Upper lobe of right lung (tissue), 1 donor: ENCODE measurements at regions not wholly inside any gene's neighbourhood (a gene's known extent, or its start where the extent isn't known, plus 50 kb on each side); places are given as distances from the start of the nearest gene placed in this dataset.

Experiments
- ATAC-seq: fragments of 200-7000 bp; cut with Tn5 transposase; one replicate; pipeline ENCODE4 v1.9.1; 2020; ENCODE audit warnings: mild to moderate bottlenecking, moderate library complexity
- DNase-seq: peaks from one replicate; pipeline ENCODE4 v3.0.0-alpha.2; 2020
- H3K27ac ChIP-seq: fragments of 200-600 bp; one replicate; pipeline ENCODE4 v1.8.0; 2022
- H3K27me3 ChIP-seq: fragments of 200-600 bp; one replicate; pipeline ENCODE4 v1.8.0; 2022; ENCODE audit warnings: mild to moderate bottlenecking
- H3K36me3 ChIP-seq: fragments of 200-600 bp; one replicate; pipeline ENCODE4 v1.8.0; 2022
- H3K4me1 ChIP-seq: fragments of 200-600 bp; one replicate; pipeline ENCODE4 v1.8.0; 2022
- H3K4me3 ChIP-seq: fragments of 200-600 bp; one replicate; pipeline ENCODE4 v1.8.0; 2022; ENCODE audit warnings: mild to moderate bottlenecking
- H3K9me3 ChIP-seq: fragments of 200-600 bp; one replicate; pipeline ENCODE4 v1.8.0; 2022
- CTCF ChIP-seq: fragments of 200-600 bp; IDR thresholded peaks from one replicate; pipeline ENCODE4 v1.8.0; 2022; ENCODE audit warnings: antibody characterized with exemption
- intact Hi-C: fragments of 100-400 bp; cut with DNase I; formaldehyde crosslinking; loops from one replicate; pipeline ENCODE4 v1.11.0; 2022
- donor health status: DM: no; HTN: yes; CAD: no; lungs with severe emphysema.

- ATAC-seq (no peak), DNase-seq (no peak)
- H3K36me3 ChIP-seq = no peaks in the 10 kb centered on the region
- intact Hi-C loops = no loop called here
- H3K9me3 ChIP-seq = no peaks in the 10 kb centered on the region
- no peak for TF ChIP-seq CTCF
- no peaks in the 10 kb centered on the region for H3K4me1 ChIP-seq
- no peaks in the 10 kb centered on the region for H3K27me3 ChIP-seq
- H3K27ac ChIP-seq = no peak overlapping the region
- H3K4me3 ChIP-seq = no peak overlapping the region
These were observed 113.0 kb upstream of the DPP6 start for GRCh38 chr7:153939177-153939576.

GRCh38 chr7:153939654-153940053, 112.5 kb upstream of the DPP6 start:
- no peaks in the 10 kb centered on the region for H3K27me3 ChIP-seq
- no peak overlapping the region for H3K4me3 ChIP-seq
- ATAC-seq (no peak), DNase-seq (no peak)
- no peaks in the 10 kb centered on the region for H3K4me1 ChIP-seq
- H3K27ac ChIP-seq = no peak overlapping the region
- TF ChIP-seq CTCF = no peak
- intact Hi-C loops = no loop called here
- H3K36me3 ChIP-seq = no peaks in the 10 kb centered on the region
- no peaks in the 10 kb centered on the region for H3K9me3 ChIP-seq

- H3K27me3 ChIP-seq = no peaks in the 10 kb centered on the region
- intact Hi-C loops = no loop called here
- H3K4me3 ChIP-seq = no peak overlapping the region
- H3K9me3 ChIP-seq = no peaks in the 10 kb centered on the region
- H3K27ac ChIP-seq = no peak overlapping the region
- H3K4me1 ChIP-seq = no peaks in the 10 kb centered on the region
- no peaks in the 10 kb centered on the region for H3K36me3 ChIP-seq
- no peak for TF ChIP-seq CTCF
- DNase-seq (no peak), ATAC-seq (no peak)
These were observed 111.1 kb upstream of the DPP6 start for GRCh38 chr7:153941061-153941460.

- no peak for DNase-seq
- no peak for TF ChIP-seq CTCF
- intact Hi-C loops = no loop called here
- Histone ChIP-seq H3K4me3 (no peak overlapping the region), H3K27ac (no peak overlapping the region), H3K4me1 (no peaks in the 10 kb centered on the region), H3K27me3 (no peaks in the 10 kb centered on the region), H3K36me3 (no peaks in the 10 kb centered on the region), H3K9me3 (no peaks in the 10 kb centered on the region)
- ATAC-seq = no peak
These were observed 110.2 kb upstream of the DPP6 start for GRCh38 chr7:153942036-153942435.

GRCh38 chr7:153943457-153943856, 108.7 kb upstream of the DPP6 start:
- no peak for TF ChIP-seq CTCF
- H3K36me3 ChIP-seq = no peaks in the 10 kb centered on the region
- no peak overlapping the region for H3K27ac ChIP-seq
- H3K27me3 ChIP-seq = no peaks in the 10 kb centered on the region
- DNase-seq (no peak), ATAC-seq (no peak)
- no peaks in the 10 kb centered on the region for H3K4me1 ChIP-seq
- no peaks in the 10 kb centered on the region for H3K9me3 ChIP-seq
- H3K4me3 ChIP-seq = no peak overlapping the region
- intact Hi-C loops = no loop called here

- no peaks in the 10 kb centered on the region for H3K27me3 ChIP-seq
- no peak for TF ChIP-seq CTCF
- no peaks in the 10 kb centered on the region for H3K36me3 ChIP-seq
- no peak overlapping the region for H3K27ac ChIP-seq
- no peak overlapping the region for H3K4me3 ChIP-seq
- ATAC-seq = no peak
- H3K9me3 ChIP-seq = no peaks in the 10 kb centered on the region
- H3K4me1 ChIP-seq = no peaks in the 10 kb centered on the region
- intact Hi-C loops = no loop called here
- no peak for DNase-seq
These were observed 108.3 kb upstream of the DPP6 start for GRCh38 chr7:153943861-153944260.
